ENCODE measurements at regions not wholly inside any gene's neighbourhood (a gene's known extent, or its start where the extent isn't known, plus 50 kb on each side); places are given as distances from the start of the nearest gene placed in this dataset.

GRCh38 chr2:18932853-18933252 lies 343.5 kb upstream of the NT5C1B start:
- TF ChIP-seq CTCF (IDR thresholded peaks at IDR 0.05; ENCODE audit: low read depth, low read length) (no peak), EZH2phosphoT487 (IDR thresholded peaks at IDR 0.05; ENCODE audit: low read depth) (no peak)
